Neural cell (in vitro differentiated cells): ENCODE measurements at regions not wholly inside any gene's neighbourhood (a gene's known extent, or its start where the extent isn't known, plus 50 kb on each side); places are given as distances from the start of the nearest gene placed in this dataset.

Experiments used
- H2AFZ ChIP-seq: fragments of 200-600, 300-800 bp; sonication (generic), shearing (Covaris generic); 2 replicates; pipeline ENCODE4 v1.6.0; 2014; ENCODE audit warnings: low read depth, mild to moderate bottlenecking, antibody characterized with exemption, low read length, moderate library complexity
- H3F3A ChIP-seq: fragments of 200-600 bp; shearing (Covaris generic); 2 replicates; pipeline ENCODE4 v1.6.1; 2016; ENCODE audit warnings: mild to moderate bottlenecking, moderate library complexity, mixed read lengths, antibody characterized with exemption, low read length; ENCODE audit not compliant: insufficient read depth, poor library complexity, severe bottlenecking
- H3K27ac ChIP-seq: fragments of 200-600, 300-800 bp; sonication (generic), shearing (Covaris generic); 2 replicates; pipeline ENCODE4 v1.5.1; 2014; ENCODE audit warnings: mild to moderate bottlenecking, low read length, moderate library complexity
- H3K27me3 ChIP-seq: fragments of 300-800, 200-600 bp; sonication (generic), shearing (Covaris generic); 2 replicates; pipeline ENCODE4 v1.6.0; 2014; ENCODE audit warnings: mild to moderate bottlenecking, low read depth, low read length, moderate library complexity; ENCODE audit not compliant: insufficient read depth
- H3K36me3 ChIP-seq: fragments of 300-800, 200-600 bp; sonication (generic), shearing (Covaris generic); 2 replicates; pipeline ENCODE4 v1.5.1; 2014; ENCODE audit warnings: mild to moderate bottlenecking, antibody characterized with exemption, low read length, moderate library complexity; ENCODE audit not compliant: insufficient read depth
- H3K4me2 ChIP-seq: fragments of 300-800, 200-600 bp; sonication (generic), shearing (Covaris generic); 2 replicates; pipeline ENCODE4 v1.6.0; 2014; ENCODE audit warnings: mild to moderate bottlenecking, low read length
- H3K4me3 ChIP-seq: fragments of 300-800, 200-600 bp; sonication (generic), shearing (Covaris generic); 2 replicates; pipeline ENCODE4 v1.5.1; 2014; ENCODE audit warnings: mild to moderate bottlenecking, low read length, moderate library complexity
- H3K79me2 ChIP-seq: fragments of 200-600 bp; shearing (Covaris generic); replicated peaks from 2 replicates; pipeline ENCODE4 v1.6.0; 2014; ENCODE audit warnings: mild to moderate bottlenecking, low read length, moderate library complexity; ENCODE audit not compliant: insufficient read depth
- H3K9ac ChIP-seq: fragments of 300-800, 200-600 bp; sonication (generic), shearing (Covaris generic); 2 replicates; pipeline ENCODE4 v1.6.1; 2016; ENCODE audit warnings: mild to moderate bottlenecking, low read length, mixed read lengths
- H3K9me2 ChIP-seq: fragments of 200-600 bp; shearing (Covaris generic); 2 replicates; pipeline ENCODE4 v1.6.1; 2016; ENCODE audit warnings: mild to moderate bottlenecking, low read length, mixed read lengths; ENCODE audit not compliant: insufficient read depth
- H3K9me3 ChIP-seq: fragments of 200-600, 300-800 bp; sonication (generic), shearing (Covaris generic); 2 replicates; pipeline ENCODE4 v1.6.1; 2016; ENCODE audit warnings: mild to moderate bottlenecking, mixed run types, low read length, moderate library complexity, mixed read lengths
- H4K20me1 ChIP-seq: fragments of 200-600 bp; shearing (Covaris generic); 2 replicates; pipeline ENCODE4 v1.6.1; 2016; ENCODE audit warnings: mild to moderate bottlenecking, mixed run types; ENCODE audit not compliant: insufficient read depth
- EP300 ChIP-seq: fragments of 450-650 bp; conservative IDR thresholded peaks from 2 replicates; pipeline ENCODE4 v1.6.1; 2014; ENCODE audit warnings: antibody characterized with exemption, mild to moderate bottlenecking, moderate library complexity; ENCODE audit not compliant: poor library complexity, severe bottlenecking
- EZH2 ChIP-seq: fragments of 200-600, 300-800 bp; shearing (Covaris generic), sonication (generic); IDR thresholded peaks from 2 replicates; pipeline ENCODE4 v1.6.1; 2014; ENCODE audit warnings: antibody characterized with exemption, low read length, borderline replicate concordance, mild to moderate bottlenecking; ENCODE audit not compliant: insufficient read depth, poor library complexity, severe bottlenecking
- MXI1 ChIP-seq: fragments of 450-650 bp; conservative IDR thresholded peaks from 2 replicates; pipeline ENCODE4 v1.6.1; 2014; ENCODE audit warnings: antibody characterized with exemption, mild to moderate bottlenecking; ENCODE audit not compliant: poor library complexity, severe bottlenecking
- POLR2AphosphoS5 ChIP-seq: IDR thresholded peaks from 2 replicates; pipeline ENCODE4 v1.6.1; 2012
- RAD21 ChIP-seq: fragments of 450-650 bp; conservative IDR thresholded peaks from 2 replicates; pipeline ENCODE4 v1.6.1; 2014; ENCODE audit warnings: antibody characterized with exemption, mild to moderate bottlenecking, moderate library complexity
- SMC3 ChIP-seq: fragments of 450-650 bp; conservative IDR thresholded peaks from 2 replicates; pipeline ENCODE4 v1.6.1; 2014; ENCODE audit warnings: antibody characterized with exemption, mild to moderate bottlenecking, moderate library complexity; ENCODE audit not compliant: poor library complexity
- TAF1 ChIP-seq: IDR thresholded peaks from 2 replicates; pipeline ENCODE4 v1.6.1; 2012; ENCODE audit warnings: low read depth
- TF ChIP-seq, protein P1 (sequence below): fragments of 450-650 bp; IDR thresholded peaks from 2 replicates; pipeline ENCODE4 v1.5.1; 2014; ENCODE audit warnings: antibody characterized with exemption, mild to moderate bottlenecking, moderate library complexity; ENCODE audit not compliant: poor library complexity, severe bottlenecking
- TF ChIP-seq, protein P2 (sequence below): IDR thresholded peaks from 2 replicates; pipeline ENCODE4 v1.6.1; 2012; ENCODE audit warnings: borderline replicate concordance

DNA sequence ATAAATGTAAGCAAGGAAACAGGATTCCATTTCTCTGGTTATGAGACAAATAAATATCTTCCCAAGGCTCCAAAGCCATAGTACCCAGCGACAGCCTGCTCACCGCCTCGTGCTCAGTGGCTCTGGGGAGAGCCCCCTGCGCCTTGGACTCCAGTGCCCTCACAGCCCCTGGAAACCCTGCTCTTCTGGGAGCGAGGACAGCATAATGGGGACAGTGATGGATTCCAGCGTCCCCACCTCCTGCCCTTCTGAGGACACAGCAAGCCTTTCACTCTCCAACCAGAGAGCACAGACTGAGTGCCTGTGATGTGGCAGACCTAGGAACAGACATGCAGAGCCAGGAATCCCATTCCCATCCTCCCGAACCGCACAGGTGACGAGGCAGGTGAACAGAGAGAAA, 660.8 kb downstream of the TBC1D22A start:
- Histone ChIP-seq H4K20me1 (no peaks in the 10 kb centered on the region), H3K9ac (no peak overlapping the region), H3K9me2 (no peaks in the 10 kb centered on the region), H3K79me2 (no peaks in the 10 kb centered on the region), H2AFZ (no peak overlapping the region), H3K27ac (no peak overlapping the region), H3F3A (no peaks in the 10 kb centered on the region), H3K9me3 (peaks cover 3% of the 10 kb centered on the region), H3K27me3 (no peaks in the 10 kb centered on the region), H3K4me3 (no peak overlapping the region), H3K4me2 (no peak overlapping the region), H3K36me3 (no peaks in the 10 kb centered on the region)
- TF ChIP-seq TAF1 (no peak), RAD21 (no peak)

DNA sequence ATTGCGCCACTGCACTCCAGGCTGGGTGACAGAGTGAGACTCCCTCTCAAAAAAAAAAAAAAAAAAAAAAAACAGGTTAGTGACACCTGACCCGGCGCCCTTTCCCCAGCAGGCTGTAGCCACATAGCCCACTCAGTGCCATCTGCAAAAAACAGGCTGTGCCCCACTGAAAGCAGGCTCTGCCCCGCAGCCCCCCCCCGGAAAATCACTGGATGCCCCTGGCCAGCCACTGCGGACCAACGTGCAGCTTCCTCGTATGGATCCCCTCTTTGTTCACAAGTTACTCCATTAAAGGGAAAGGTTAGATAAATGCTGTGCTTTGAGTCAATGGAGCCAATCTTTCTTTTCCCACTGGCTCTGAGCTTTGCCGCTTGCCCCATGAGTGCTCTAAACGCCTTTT, 660.3 kb downstream of the TBC1D22A start:
- H3K9me3 ChIP-seq: peaks cover 3% of the 10 kb centered on the region
- H3K27ac ChIP-seq: no peak overlapping the region
- TF ChIP-seq MXI1: no peak
- TF ChIP-seq EP300: no peak
- TF ChIP-seq POLR2AphosphoS5: no peak
- TF ChIP-seq, protein P1, sequence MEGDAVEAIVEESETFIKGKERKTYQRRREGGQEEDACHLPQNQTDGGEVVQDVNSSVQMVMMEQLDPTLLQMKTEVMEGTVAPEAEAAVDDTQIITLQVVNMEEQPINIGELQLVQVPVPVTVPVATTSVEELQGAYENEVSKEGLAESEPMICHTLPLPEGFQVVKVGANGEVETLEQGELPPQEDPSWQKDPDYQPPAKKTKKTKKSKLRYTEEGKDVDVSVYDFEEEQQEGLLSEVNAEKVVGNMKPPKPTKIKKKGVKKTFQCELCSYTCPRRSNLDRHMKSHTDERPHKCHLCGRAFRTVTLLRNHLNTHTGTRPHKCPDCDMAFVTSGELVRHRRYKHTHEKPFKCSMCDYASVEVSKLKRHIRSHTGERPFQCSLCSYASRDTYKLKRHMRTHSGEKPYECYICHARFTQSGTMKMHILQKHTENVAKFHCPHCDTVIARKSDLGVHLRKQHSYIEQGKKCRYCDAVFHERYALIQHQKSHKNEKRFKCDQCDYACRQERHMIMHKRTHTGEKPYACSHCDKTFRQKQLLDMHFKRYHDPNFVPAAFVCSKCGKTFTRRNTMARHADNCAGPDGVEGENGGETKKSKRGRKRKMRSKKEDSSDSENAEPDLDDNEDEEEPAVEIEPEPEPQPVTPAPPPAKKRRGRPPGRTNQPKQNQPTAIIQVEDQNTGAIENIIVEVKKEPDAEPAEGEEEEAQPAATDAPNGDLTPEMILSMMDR: no peak
- no peak for TF ChIP-seq TAF1
- H3K4me2 ChIP-seq: no peak overlapping the region
- H4K20me1 ChIP-seq: no peaks in the 10 kb centered on the region
- H3K9ac ChIP-seq: no peak overlapping the region
- no peaks in the 10 kb centered on the region for H3K9me2 ChIP-seq
- H3K4me3 ChIP-seq: no peak overlapping the region
- H3F3A ChIP-seq: no peaks in the 10 kb centered on the region
- no peaks in the 10 kb centered on the region for H3K27me3 ChIP-seq
- H3K36me3 ChIP-seq: no peaks in the 10 kb centered on the region
- H3K79me2 ChIP-seq: no peaks in the 10 kb centered on the region
- no peak overlapping the region for H2AFZ ChIP-seq

DNA sequence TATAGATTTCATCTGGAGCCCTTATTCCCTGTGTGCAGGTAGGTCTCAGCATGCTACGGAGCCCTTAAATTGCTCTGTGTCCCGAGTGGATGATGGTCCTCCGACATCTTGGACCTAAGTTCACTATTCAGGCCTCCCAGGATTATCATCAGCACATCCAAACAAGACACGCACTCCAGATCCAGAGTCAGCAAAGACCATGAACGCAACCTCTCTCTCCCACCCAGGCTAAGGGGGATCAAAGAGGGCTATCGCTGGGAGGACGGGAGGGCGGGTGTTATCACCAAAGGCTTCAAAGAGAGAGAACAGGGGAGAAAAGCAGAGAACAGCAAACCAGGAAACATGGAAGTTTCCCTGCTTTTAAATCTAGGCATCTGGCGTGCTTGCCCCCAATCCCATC, 659.4 kb downstream of the TBC1D22A start:
- Histone ChIP-seq H4K20me1 (no peaks in the 10 kb centered on the region), H3K27ac (no peak overlapping the region), H3K9ac (no peak overlapping the region), H2AFZ (no peak overlapping the region), H3K9me3 (peaks cover 3% of the 10 kb centered on the region), H3K27me3 (no peaks in the 10 kb centered on the region), H3K36me3 (no peaks in the 10 kb centered on the region), H3K4me3 (no peak overlapping the region), H3K9me2 (no peaks in the 10 kb centered on the region), H3K79me2 (no peaks in the 10 kb centered on the region), H3K4me2 (no peak overlapping the region), H3F3A (no peaks in the 10 kb centered on the region)
- TF ChIP-seq POLR2AphosphoS5: no peak

DNA sequence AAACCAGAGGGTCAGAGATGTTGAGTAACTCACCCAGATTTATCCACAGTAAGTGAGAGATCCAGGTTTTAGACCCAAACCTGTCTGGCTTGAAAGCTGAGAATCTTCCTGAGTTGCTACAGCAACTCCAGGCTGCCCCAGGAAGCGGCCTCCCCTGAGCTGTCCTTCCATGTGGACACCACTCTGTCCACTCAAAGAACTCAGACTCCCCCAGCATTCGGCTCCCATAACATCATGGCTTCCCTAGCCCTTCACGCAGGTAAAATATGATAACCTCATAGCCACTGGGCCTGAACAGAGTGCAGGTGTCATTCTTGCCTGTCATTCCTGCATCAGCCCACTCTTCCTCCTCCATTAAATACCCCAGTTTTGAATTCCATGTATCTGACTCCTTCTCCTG, 657.8 kb downstream of the TBC1D22A start:
- Histone ChIP-seq H3K4me3 (no peak overlapping the region), H3K79me2 (no peaks in the 10 kb centered on the region), H3K27ac (no peak overlapping the region), H3F3A (no peaks in the 10 kb centered on the region), H3K9me3 (peaks cover 3% of the 10 kb centered on the region), H3K36me3 (no peaks in the 10 kb centered on the region), H2AFZ (no peak overlapping the region), H3K9me2 (no peaks in the 10 kb centered on the region), H3K4me2 (no peak overlapping the region), H3K9ac (no peak overlapping the region), H3K27me3 (no peaks in the 10 kb centered on the region), H4K20me1 (no peaks in the 10 kb centered on the region)
- TF ChIP-seq MXI1 (no peak), SMC3 (no peak), RAD21 (no peak), EP300 (no peak), TAF1 (no peak), EZH2 (no peak), POLR2AphosphoS5 (no peak)
- TF ChIP-seq, protein P1: no peak
- TF ChIP-seq, protein P2, sequence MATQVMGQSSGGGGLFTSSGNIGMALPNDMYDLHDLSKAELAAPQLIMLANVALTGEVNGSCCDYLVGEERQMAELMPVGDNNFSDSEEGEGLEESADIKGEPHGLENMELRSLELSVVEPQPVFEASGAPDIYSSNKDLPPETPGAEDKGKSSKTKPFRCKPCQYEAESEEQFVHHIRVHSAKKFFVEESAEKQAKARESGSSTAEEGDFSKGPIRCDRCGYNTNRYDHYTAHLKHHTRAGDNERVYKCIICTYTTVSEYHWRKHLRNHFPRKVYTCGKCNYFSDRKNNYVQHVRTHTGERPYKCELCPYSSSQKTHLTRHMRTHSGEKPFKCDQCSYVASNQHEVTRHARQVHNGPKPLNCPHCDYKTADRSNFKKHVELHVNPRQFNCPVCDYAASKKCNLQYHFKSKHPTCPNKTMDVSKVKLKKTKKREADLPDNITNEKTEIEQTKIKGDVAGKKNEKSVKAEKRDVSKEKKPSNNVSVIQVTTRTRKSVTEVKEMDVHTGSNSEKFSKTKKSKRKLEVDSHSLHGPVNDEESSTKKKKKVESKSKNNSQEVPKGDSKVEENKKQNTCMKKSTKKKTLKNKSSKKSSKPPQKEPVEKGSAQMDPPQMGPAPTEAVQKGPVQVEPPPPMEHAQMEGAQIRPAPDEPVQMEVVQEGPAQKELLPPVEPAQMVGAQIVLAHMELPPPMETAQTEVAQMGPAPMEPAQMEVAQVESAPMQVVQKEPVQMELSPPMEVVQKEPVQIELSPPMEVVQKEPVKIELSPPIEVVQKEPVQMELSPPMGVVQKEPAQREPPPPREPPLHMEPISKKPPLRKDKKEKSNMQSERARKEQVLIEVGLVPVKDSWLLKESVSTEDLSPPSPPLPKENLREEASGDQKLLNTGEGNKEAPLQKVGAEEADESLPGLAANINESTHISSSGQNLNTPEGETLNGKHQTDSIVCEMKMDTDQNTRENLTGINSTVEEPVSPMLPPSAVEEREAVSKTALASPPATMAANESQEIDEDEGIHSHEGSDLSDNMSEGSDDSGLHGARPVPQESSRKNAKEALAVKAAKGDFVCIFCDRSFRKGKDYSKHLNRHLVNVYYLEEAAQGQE: no peak
